NT2/D1 (cell line): ENCODE measurements at regions not wholly inside any gene's neighbourhood (a gene's known extent, or its start where the extent isn't known, plus 50 kb on each side); places are given as distances from the start of the nearest gene placed in this dataset.

Experiments used
- SUZ12 ChIP-seq: IDR thresholded peaks from 2 replicates; pipeline ENCODE4 v1.6.1; 2011; ENCODE audit not compliant: insufficient read length, insufficient read depth; ENCODE audit errors: extremely low read depth
- YY1 ChIP-seq: IDR thresholded peaks from 2 replicates; pipeline ENCODE4 v1.6.1; 2011; ENCODE audit not compliant: insufficient read length, insufficient read depth
- ZNF274 ChIP-seq: IDR thresholded peaks from 2 replicates; pipeline ENCODE4 v1.6.1; 2011; ENCODE audit warnings: mild to moderate bottlenecking, low read depth, low read length

DNA sequence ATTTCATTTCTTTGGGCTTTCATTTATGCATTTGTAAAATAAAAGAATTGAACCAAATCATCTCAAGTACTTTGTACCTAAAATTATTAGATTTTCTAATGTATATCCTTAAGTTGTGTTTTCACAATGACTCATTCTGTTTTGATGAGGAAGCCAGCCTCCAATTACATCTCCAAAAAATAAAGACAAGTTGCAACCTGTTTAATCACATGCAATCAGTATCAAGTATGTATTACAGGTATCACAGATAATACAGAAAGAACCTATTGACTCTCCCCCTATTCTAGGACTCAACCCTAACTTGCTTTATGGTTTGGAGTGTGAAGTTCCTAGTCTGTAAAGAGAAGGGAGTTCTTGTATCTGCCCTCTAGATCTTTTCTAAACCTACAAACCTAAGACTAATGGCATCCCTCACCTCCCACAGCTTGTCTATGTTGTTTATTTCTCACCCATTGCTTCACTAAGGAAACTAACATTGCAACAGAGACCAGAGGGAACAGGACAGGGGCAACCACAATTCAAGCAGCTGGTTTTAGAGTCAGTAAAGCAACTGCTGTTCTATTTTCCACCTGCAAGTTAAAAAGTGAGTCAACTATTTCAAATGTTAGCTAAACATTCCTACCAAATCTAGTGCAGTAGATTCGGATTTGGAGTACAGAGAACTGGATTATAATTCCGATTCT lies 141.1 kb upstream of the ETAA1 start:
- TF ChIP-seq ZNF274 (no peak), YY1 (no peak), SUZ12 (no peak)
